GM12878 (cell line): ENCODE measurements at regions not wholly inside any gene's neighbourhood (a gene's known extent, or its start where the extent isn't known, plus 50 kb on each side); places are given as distances from the start of the nearest gene placed in this dataset.

Source experiments
- ATAC-seq: fragments of 200-7000 bp; cut with Tn5 transposase; 3 replicates; pipeline ENCODE4 v1.9.1; 2020; ENCODE audit warnings: mild to moderate bottlenecking, moderate library complexity
- BruUV-seq: library from RNA; stranded (reverse); fragments of 400-500 nt; replicated peaks from 2 replicates; lab custom pipeline; 2021; lab: Mats Ljungman, UMichigan
- CTCF ChIA-PET: fragments of 300-600 bp; sonication (Branson Sonifier 250); formaldehyde crosslinking; extraction: SDS; loops from one replicate; lab custom pipeline; 2021; ENCODE audit warnings: inconsistent platforms; lab: Yijun Ruan, JAX
- POLR2A ChIA-PET: fragments of 350-600 bp; formaldehyde crosslinking; extraction: SDS; loops from one replicate; lab custom pipeline; 2021; ENCODE audit warnings: inconsistent platforms; lab: Charles Lee
- RAD21 ChIA-PET: fragments of 300-600 bp; sonication (Branson Sonifier 250); formaldehyde crosslinking; loops from one replicate; lab custom pipeline; 2023; ENCODE audit warnings: antibody characterized with exemption; ENCODE audit not compliant: unreplicated experiment; lab: Charles Lee
- SMC1A ChIA-PET: fragments of 300-600 bp; sonication (Branson Sonifier 250); formaldehyde crosslinking; loops from one replicate; lab custom pipeline; 2023; ENCODE audit not compliant: unreplicated experiment, uncharacterized antibody; lab: Charles Lee
- DNase-seq: peaks from one replicate; pipeline ENCODE4 v3.0.0-alpha.2; 2011; ENCODE audit warnings: low read depth, low spot score
- FAIRE-seq: peaks from 3 replicates; lab custom pipeline; 2011; peaks lifted over from hg19 to GRCh38; lab: Jason Lieb, UNC
- H2AFZ ChIP-seq: 2 replicates; pipeline ENCODE4 v1.6.0; 2011; ENCODE audit warnings: low read depth, low read length, control low read depth; ENCODE audit not compliant: control insufficient read depth
- H3K27ac ChIP-seq: 2 replicates; pipeline ENCODE4 v1.5.1; 2011; ENCODE audit warnings: control low read depth; ENCODE audit not compliant: control insufficient read depth, insufficient read depth
- H3K27me3 ChIP-seq, 2 experiments: replicated peaks in 1 of 2; 2 replicates each; pipeline versions ENCODE4 v1.6.0 to v1.6.1; 2011; ENCODE audit warnings: low read length in 1 of 2; ENCODE audit not compliant: control insufficient read depth in 2 of 2, insufficient read depth in 2 of 2
- H3K36me3 ChIP-seq, 2 experiments: 2 replicates each; pipeline ENCODE4 v1.5.1; 2011; ENCODE audit warnings: low read length in 1 of 2; ENCODE audit not compliant: control insufficient read depth in 2 of 2, insufficient read depth in 2 of 2
- H3K4me1 ChIP-seq: 2 replicates; pipeline ENCODE4 v1.6.1; 2011; ENCODE audit warnings: mild to moderate bottlenecking, low read length, moderate library complexity, mixed read lengths; ENCODE audit not compliant: control insufficient read depth, insufficient read depth
- H3K4me2 ChIP-seq: 2 replicates; pipeline ENCODE4 v1.6.0; 2011; ENCODE audit warnings: control low read depth; ENCODE audit not compliant: control insufficient read depth, insufficient read depth
- H3K4me3 ChIP-seq: fragments of 200-600 bp; sonication (generic); 2 replicates; pipeline ENCODE4 v1.5.1; 2016
- H3K79me2 ChIP-seq: 2 replicates; pipeline ENCODE4 v1.6.0; 2011; ENCODE audit warnings: low read length; ENCODE audit not compliant: control insufficient read depth, insufficient read depth
- H3K9ac ChIP-seq: 2 replicates; pipeline ENCODE4 v1.8.0; 2011; ENCODE audit warnings: low read length, control low read depth, mixed read lengths; ENCODE audit not compliant: control insufficient read depth, insufficient read depth
- H3K9me3 ChIP-seq: replicated peaks from 3 replicates; pipeline ENCODE4 v1.5.1; 2011; ENCODE audit warnings: mild to moderate bottlenecking, low read length; ENCODE audit not compliant: control insufficient read depth, insufficient read depth
- H4K20me1 ChIP-seq: 2 replicates; pipeline ENCODE4 v1.6.0; 2011; ENCODE audit not compliant: control insufficient read depth, insufficient read depth
- ATF2 ChIP-seq: IDR thresholded peaks from 2 replicates; pipeline ENCODE4 v1.6.1; 2012; ENCODE audit warnings: low read length, inconsistent platforms
- ATF3 ChIP-seq: IDR thresholded peaks from 2 replicates; pipeline ENCODE4 v1.6.1; 2011; ENCODE audit warnings: low read depth, mild to moderate bottlenecking, low read length, moderate library complexity, borderline replicate concordance; ENCODE audit errors: extremely low read depth
- BACH1 ChIP-seq: fragments of 450-650 bp; IDR thresholded peaks from 2 replicates; pipeline ENCODE4 v1.6.1; 2017; ENCODE audit warnings: mild to moderate bottlenecking, borderline replicate concordance
- CBX3 ChIP-seq: fragments of 200-600 bp; sonication (generic); IDR thresholded peaks from 2 replicates; pipeline ENCODE4 v1.6.1; 2016; ENCODE audit warnings: low read depth, borderline replicate concordance
- CREM ChIP-seq: IDR thresholded peaks from 2 replicates; pipeline ENCODE4 v1.6.1; 2014; ENCODE audit warnings: antibody characterized with exemption, low read depth
- FOXM1 ChIP-seq: IDR thresholded peaks from 2 replicates; pipeline ENCODE4 v1.6.1; 2012; ENCODE audit warnings: low read depth, mild to moderate bottlenecking, inconsistent platforms, low read length, moderate library complexity
- HDAC6 ChIP-seq: fragments of 200-600 bp; sonication (generic); IDR thresholded peaks from one replicate; pipeline ENCODE4 v1.8.0; 2017; ENCODE audit warnings: antibody characterized with exemption; ENCODE audit not compliant: unreplicated experiment
- HSF1 ChIP-seq: fragments of 150-350 bp; IDR thresholded peaks from 2 replicates; pipeline ENCODE4 v1.6.1; 2014; ENCODE audit warnings: mild to moderate bottlenecking, low read depth, low read length
- NBN ChIP-seq: fragments of 450-650 bp; IDR thresholded peaks from 2 replicates; pipeline ENCODE4 v1.6.1; 2016
- NFIC ChIP-seq: IDR thresholded peaks from 2 replicates; pipeline ENCODE4 v1.6.1; 2012; ENCODE audit warnings: low read depth, mild to moderate bottlenecking, inconsistent platforms, low read length, moderate library complexity
- RCOR1 ChIP-seq: conservative IDR thresholded peaks from 2 replicates; pipeline ENCODE4 v1.6.1; 2012; ENCODE audit warnings: low read depth, low read length, improper control_type of control experiment
- SUZ12 ChIP-seq: fragments of 200-600 bp; sonication (generic); IDR thresholded peaks from one replicate; pipeline ENCODE4 v1.6.1; 2018; ENCODE audit warnings: antibody characterized with exemption, mild to moderate bottlenecking; ENCODE audit not compliant: unreplicated experiment
- TCF7 ChIP-seq: IDR thresholded peaks from 2 replicates; pipeline ENCODE4 v1.6.1; 2014; ENCODE audit warnings: antibody characterized with exemption, borderline replicate concordance
- WGBS: methylation state at CpG from one replicate; pipeline ENCODE4 v1.1.6; 2016; ENCODE audit warnings: low lambda C conversion rate; ENCODE audit not compliant: insufficient replicate concordance, insufficient coverage; ENCODE audit errors: missing lambda C conversion rate; 5-methylcytosine and 5-hydroxymethylcytosine counted together
- in situ Hi-C: fragments of 300-500 bp; cut with MboI; formaldehyde crosslinking; loops from 9 replicates; pipeline ENCODE4 v1.14.3; 2018; ENCODE audit warnings: mixed read lengths
- intact Hi-C: fragments of 100-400 bp; cut with micrococcal nuclease; formaldehyde crosslinking; loops from one replicate; pipeline ENCODE4 v1.14.2; 2022; ENCODE audit not compliant: unreplicated experiment

- TF ChIP-seq FOXM1 (no peak), TCF7 (no peak)
These were observed 332.8 kb upstream of the MTNR1B start (continued) for GRCh38 chr11:92636543-92637188.

GRCh38 chr11:92638678-92639077 lies 330.8 kb upstream of the MTNR1B start:
- no TSS peak for BruUV-seq
- H3K4me3 ChIP-seq, result no peak overlapping the region
- no peaks in the 10 kb centered on the region for H3K79me2 ChIP-seq
- CTCF ChIA-PET, result no interaction called here
- in situ Hi-C loops, result no loop called here
- H3K36me3 ChIP-seq, result no peaks in the 10 kb centered on the region
- DNase-seq (no peak), ATAC-seq (peak; percentile 20; the same call in 1 of the 3 replicates), FAIRE-seq (no peak)
- no peaks in the 10 kb centered on the region for H4K20me1 ChIP-seq
- WGBS, result 10% methylated on average over 3 of the region's 3 CpGs
- no peak overlapping the region for H3K27ac ChIP-seq
- POLR2A ChIA-PET, result no interaction called here
- TF ChIP-seq ATF3 (no peak), HDAC6 (no peak)
- H3K4me1 ChIP-seq, result no peaks in the 10 kb centered on the region
- no peak overlapping the region for H3K9ac ChIP-seq
- no peaks in the 10 kb centered on the region for H3K9me3 ChIP-seq
- H2AFZ ChIP-seq, result no peak overlapping the region
- no peaks in the 10 kb centered on the region for H3K27me3 ChIP-seq
- no peak overlapping the region for H3K4me2 ChIP-seq
- RAD21 ChIA-PET, result no interaction called here
- intact Hi-C loops, result no loop called here
- SMC1A ChIA-PET, result no interaction called here

GRCh38 chr11:92642177-92642931 lies 327.1 kb upstream of the MTNR1B start:
- Histone ChIP-seq H3K27ac (no peak overlapping the region), H4K20me1 (no peaks in the 10 kb centered on the region), H3K4me3 (no peak overlapping the region), H3K9ac (no peak overlapping the region), H3K4me2 (no peak overlapping the region), H3K36me3 (no peaks in the 10 kb centered on the region), H3K79me2 (no peaks in the 10 kb centered on the region), H3K27me3 (no peaks in the 10 kb centered on the region), H2AFZ (no peak overlapping the region), H3K4me1 (no peaks in the 10 kb centered on the region), H3K9me3 (no peaks in the 10 kb centered on the region)
- ChIA-PET RAD21 (no interaction called here), POLR2A (no interaction called here), CTCF (no interaction called here), SMC1A (no interaction called here)
- in situ Hi-C loops, result no loop called here
- no peak for FAIRE-seq
- no peak for DNase-seq
- intact Hi-C loops, result no loop called here
- no TSS peak for BruUV-seq
- no peak for ATAC-seq
- TF ChIP-seq RCOR1 (no peak), CREM (no peak), BACH1 (no peak), HSF1 (no peak), ATF2 (no peak), CBX3 (no peak), NFIC (no peak), NBN (no peak), SUZ12 (no peak)
